ENCODE measurements at regions not wholly inside any gene's neighbourhood (a gene's known extent, or its start where the extent isn't known, plus 50 kb on each side); places are given as distances from the start of the nearest gene placed in this dataset.
"Not testable (repeated sequence)": the region's sequence is repeated elsewhere in the genome, so short reads cannot be mapped to it uniquely, and the experiment has no call there.

DNA sequence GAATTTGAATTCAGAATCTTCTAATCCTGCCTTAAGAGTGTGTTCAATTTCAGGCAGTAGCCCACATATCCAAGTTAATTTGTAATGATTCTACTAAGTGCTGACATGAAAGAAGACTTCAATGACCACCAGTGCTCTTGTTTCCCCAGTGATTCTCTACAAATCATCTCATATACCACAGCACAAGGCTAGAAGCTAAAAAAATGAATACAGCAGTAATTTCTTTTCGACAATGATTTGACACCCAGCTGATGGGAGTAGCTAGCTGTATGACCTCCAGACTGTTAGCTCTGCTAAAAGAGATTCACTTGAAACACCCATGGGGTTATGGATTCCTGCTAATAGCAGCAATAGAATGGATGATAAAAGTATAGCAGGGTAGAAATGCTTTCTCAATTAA is 217.0 kb upstream of the TMEFF2 start:
- DNase-seq (ENCODE audit: low read depth in 6 of 9, low spot score in 9 of 9) = no peak
- Histone ChIP-seq H3K9me3 (ENCODE audit: control insufficient read depth in 2 of 2, insufficient read depth in 1 of 2, low read length in 1 of 2) (peaks cover 1 to 12% of the 10 kb centered on the region in 2 donors), H3K36me3 (ENCODE audit: control insufficient read depth in 2 of 2, insufficient read depth in 2 of 2, low read length in 1 of 2) (no peaks in the 10 kb centered on the region), H3K27ac (ENCODE audit: low read depth in 1 of 2, low read length in 1 of 2) (no peak overlapping the region), H3K4me1 (ENCODE audit: control insufficient read depth in 2 of 2, insufficient read depth in 2 of 2, low read length in 2 of 2) (no peaks in the 10 kb centered on the region), H3K27me3 (ENCODE audit: control insufficient read depth in 2 of 2, insufficient read depth in 1 of 2, low read length in 1 of 2) (no peaks in the 10 kb centered on the region), H3K4me3 (ENCODE audit: low read length in 2 of 2) (no peak overlapping the region)
- whole genome bisulfite sequencing = 97% methylated on average over 1 of the region's 1 CpG

DNA sequence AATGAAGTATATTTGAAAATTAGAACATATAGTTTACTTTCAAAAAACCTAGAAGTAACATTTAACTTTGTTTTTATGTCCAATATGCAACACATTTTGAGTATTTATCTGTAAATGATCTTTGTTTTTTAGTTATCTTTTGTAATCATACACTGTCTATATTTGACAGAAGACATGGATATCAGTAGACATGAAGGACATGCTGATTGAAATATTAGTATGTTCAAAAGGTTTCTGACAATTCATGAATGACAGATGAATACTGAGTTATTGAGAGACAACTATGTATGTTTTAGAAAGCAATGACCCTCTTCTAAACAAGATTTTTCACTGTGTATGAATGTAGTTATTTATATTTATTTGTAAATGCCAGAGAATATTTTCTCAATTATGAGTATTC is 215.6 kb upstream of the TMEFF2 start:
- H3K36me3 ChIP-seq (ENCODE audit: control insufficient read depth in 2 of 2, insufficient read depth in 2 of 2, low read length in 1 of 2) = no peaks in the 10 kb centered on the region
- H3K27ac ChIP-seq (ENCODE audit: low read depth in 1 of 2, low read length in 1 of 2) = no peak overlapping the region
- peaks cover 1 to 12% of the 10 kb centered on the region in 2 donors for H3K9me3 ChIP-seq (ENCODE audit: control insufficient read depth in 2 of 2, insufficient read depth in 1 of 2, low read length in 1 of 2)
- DNase-seq (ENCODE audit: low read depth in 6 of 9, low spot score in 9 of 9) = no peak
- H3K4me3 ChIP-seq (ENCODE audit: low read length in 2 of 2) = no peak overlapping the region
- no peaks in the 10 kb centered on the region for H3K27me3 ChIP-seq (ENCODE audit: control insufficient read depth in 2 of 2, insufficient read depth in 1 of 2, low read length in 1 of 2)
- no peaks in the 10 kb centered on the region for H3K4me1 ChIP-seq (ENCODE audit: control insufficient read depth in 2 of 2, insufficient read depth in 2 of 2, low read length in 2 of 2)

DNA sequence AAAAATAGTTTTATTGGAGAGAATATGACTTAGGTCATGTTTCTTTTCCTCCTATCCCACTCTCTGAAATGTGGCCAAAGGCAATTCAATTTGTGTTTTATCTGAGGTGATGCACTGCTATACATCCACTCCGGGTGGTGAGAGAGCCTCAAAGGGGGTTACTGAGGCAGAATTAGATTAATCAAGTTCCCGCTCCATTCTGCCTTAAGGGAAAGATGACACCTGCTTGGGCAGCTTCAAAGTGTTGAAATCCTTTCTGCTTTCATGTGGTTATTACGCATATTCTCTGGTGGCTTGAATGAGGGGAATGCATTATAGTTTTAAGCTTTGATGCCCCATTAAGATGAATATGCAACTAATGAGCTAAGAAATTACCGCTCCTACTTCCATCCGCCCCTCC is 213.0 kb upstream of the TMEFF2 start:
- Histone ChIP-seq H3K4me3 (ENCODE audit: low read length in 2 of 2) (no peak overlapping the region), H3K36me3 (ENCODE audit: control insufficient read depth in 2 of 2, insufficient read depth in 2 of 2, low read length in 1 of 2) (no peaks in the 10 kb centered on the region), H3K9me3 (ENCODE audit: control insufficient read depth in 2 of 2, insufficient read depth in 1 of 2, low read length in 1 of 2) (no peaks in the 10 kb centered on the region), H3K4me1 (ENCODE audit: control insufficient read depth in 2 of 2, insufficient read depth in 2 of 2, low read length in 2 of 2) (no peaks in the 10 kb centered on the region), H3K27me3 (ENCODE audit: control insufficient read depth in 2 of 2, insufficient read depth in 1 of 2, low read length in 1 of 2) (no peaks in the 10 kb centered on the region), H3K27ac (ENCODE audit: low read depth in 1 of 2, low read length in 1 of 2) (no peak overlapping the region)
- DNase-seq (ENCODE audit: low read depth in 6 of 9, low spot score in 9 of 9) = no peak
- 88% methylated on average over 5 of the region's 5 CpGs for WGBS

DNA sequence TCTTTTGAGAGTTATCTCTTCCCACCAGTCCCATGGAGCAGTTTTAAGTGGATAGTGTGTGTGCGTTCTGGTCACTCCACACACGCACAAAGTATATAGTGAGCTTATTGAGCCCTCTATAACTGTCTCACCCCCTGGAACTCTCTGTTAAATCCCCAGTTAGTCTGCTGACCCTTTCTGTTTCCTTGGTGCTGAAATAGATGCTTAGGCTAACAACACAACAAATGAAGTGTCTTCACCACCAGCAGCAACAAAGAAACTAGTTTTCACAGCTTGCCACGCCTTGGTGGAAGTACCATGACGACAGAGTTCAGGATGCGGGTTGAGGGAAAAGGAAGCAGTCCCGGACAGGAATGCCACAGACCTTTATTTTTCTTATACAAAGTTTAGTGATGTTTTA is 203.5 kb upstream of the TMEFF2 start:
- Histone ChIP-seq H3K36me3 (ENCODE audit: control insufficient read depth in 2 of 2, insufficient read depth in 2 of 2, low read length in 1 of 2) (no peaks in the 10 kb centered on the region), H3K27ac (ENCODE audit: low read depth in 1 of 2, low read length in 1 of 2) (no peak overlapping the region), H3K4me1 (ENCODE audit: control insufficient read depth in 2 of 2, insufficient read depth in 2 of 2, low read length in 2 of 2) (no peaks in the 10 kb centered on the region), H3K27me3 (ENCODE audit: control insufficient read depth in 2 of 2, insufficient read depth in 1 of 2, low read length in 1 of 2) (no peaks in the 10 kb centered on the region), H3K4me3 (ENCODE audit: low read length in 2 of 2) (no peak overlapping the region), H3K9me3 (ENCODE audit: control insufficient read depth in 2 of 2, insufficient read depth in 1 of 2, low read length in 1 of 2) (no peaks in the 10 kb centered on the region)
- 95% methylated on average over 6 of the region's 6 CpGs for WGBS
- DNase-seq (ENCODE audit: low read depth in 6 of 9, low spot score in 9 of 9) = no peak

- H3K27ac ChIP-seq (ENCODE audit: low read depth in 1 of 2, low read length in 1 of 2) = no peak overlapping the region
- WGBS = 96% methylated on average over 3 of the region's 3 CpGs
- H3K27me3 ChIP-seq (ENCODE audit: control insufficient read depth in 2 of 2, insufficient read depth in 1 of 2, low read length in 1 of 2) = no peaks in the 10 kb centered on the region
- H3K9me3 ChIP-seq (ENCODE audit: control insufficient read depth in 2 of 2, insufficient read depth in 1 of 2, low read length in 1 of 2) = no peaks in the 10 kb centered on the region
- H3K36me3 ChIP-seq (ENCODE audit: control insufficient read depth in 2 of 2, insufficient read depth in 2 of 2, low read length in 1 of 2) = no peaks in the 10 kb centered on the region
- no peak for DNase-seq (ENCODE audit: low read depth in 6 of 9, low spot score in 9 of 9)
- no peaks in the 10 kb centered on the region for H3K4me1 ChIP-seq (ENCODE audit: control insufficient read depth in 2 of 2, insufficient read depth in 2 of 2, low read length in 2 of 2)
- no peak overlapping the region for H3K4me3 ChIP-seq (ENCODE audit: low read length in 2 of 2)
These were observed 199.9 kb upstream of the TMEFF2 start for GRCh38 chr2:192394605-192395004.

DNA sequence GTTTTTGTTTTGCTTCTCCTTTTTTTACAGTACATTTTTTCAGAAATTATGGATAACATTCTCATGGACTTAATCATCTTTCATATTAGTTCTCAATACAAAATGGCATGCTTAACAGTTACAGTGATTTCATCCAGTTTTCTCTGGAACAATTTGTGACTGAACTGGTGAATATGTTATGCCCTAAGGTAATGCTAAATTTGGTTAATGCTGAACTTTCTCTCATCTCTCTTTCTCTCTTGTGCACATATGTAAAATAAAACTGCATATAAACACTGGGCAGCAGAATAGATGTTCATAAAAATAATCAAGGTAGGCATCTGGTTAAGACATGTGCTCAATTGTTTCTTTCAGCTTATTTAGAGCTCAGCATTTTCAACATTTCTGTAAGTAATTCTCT is 196.3 kb upstream of the TMEFF2 start:
- no peaks in the 10 kb centered on the region for H3K36me3 ChIP-seq (ENCODE audit: control insufficient read depth in 2 of 2, insufficient read depth in 2 of 2, low read length in 1 of 2)
- no peaks in the 10 kb centered on the region for H3K27me3 ChIP-seq (ENCODE audit: control insufficient read depth in 2 of 2, insufficient read depth in 1 of 2, low read length in 1 of 2)
- no peak for DNase-seq (ENCODE audit: low read depth in 6 of 9, low spot score in 9 of 9)
- no peak overlapping the region for H3K4me3 ChIP-seq (ENCODE audit: low read length in 2 of 2)
- no peaks in the 10 kb centered on the region for H3K9me3 ChIP-seq (ENCODE audit: control insufficient read depth in 2 of 2, insufficient read depth in 1 of 2, low read length in 1 of 2)
- H3K4me1 ChIP-seq (ENCODE audit: control insufficient read depth in 2 of 2, insufficient read depth in 2 of 2, low read length in 2 of 2) = no peaks in the 10 kb centered on the region
- H3K27ac ChIP-seq (ENCODE audit: low read depth in 1 of 2, low read length in 1 of 2) = no peak overlapping the region

GRCh38 chr2:192390401-192390800 is 195.7 kb upstream of the TMEFF2 start:
- no peak overlapping the region for H3K4me3 ChIP-seq (ENCODE audit: low read length in 2 of 2)
- H3K9me3 ChIP-seq (ENCODE audit: control insufficient read depth in 2 of 2, insufficient read depth in 1 of 2, low read length in 1 of 2) = no peaks in the 10 kb centered on the region
- no peaks in the 10 kb centered on the region for H3K27me3 ChIP-seq (ENCODE audit: control insufficient read depth in 2 of 2, insufficient read depth in 1 of 2, low read length in 1 of 2)
- no peak for DNase-seq (ENCODE audit: low read depth in 6 of 9, low spot score in 9 of 9)
- H3K27ac ChIP-seq (ENCODE audit: low read depth in 1 of 2, low read length in 1 of 2) = no peak overlapping the region
- no peaks in the 10 kb centered on the region for H3K4me1 ChIP-seq (ENCODE audit: control insufficient read depth in 2 of 2, insufficient read depth in 2 of 2, low read length in 2 of 2)
- no peaks in the 10 kb centered on the region for H3K36me3 ChIP-seq (ENCODE audit: control insufficient read depth in 2 of 2, insufficient read depth in 2 of 2, low read length in 1 of 2)

GRCh38 chr2:192384191-192384590 is 189.5 kb upstream of the TMEFF2 start:
- not testable (repeated sequence) for H3K4me1 ChIP-seq (ENCODE audit: control insufficient read depth in 2 of 2, insufficient read depth in 2 of 2, low read length in 2 of 2); H3K27ac ChIP-seq (ENCODE audit: low read depth in 1 of 2, low read length in 1 of 2); H3K27me3 ChIP-seq (ENCODE audit: control insufficient read depth in 2 of 2, insufficient read depth in 1 of 2, low read length in 1 of 2); H3K4me3 ChIP-seq (ENCODE audit: low read length in 2 of 2); H3K9me3 ChIP-seq (ENCODE audit: control insufficient read depth in 2 of 2, insufficient read depth in 1 of 2, low read length in 1 of 2); DNase-seq (ENCODE audit: low read depth in 6 of 9, low spot score in 9 of 9); H3K36me3 ChIP-seq (ENCODE audit: control insufficient read depth in 2 of 2, insufficient read depth in 2 of 2, low read length in 1 of 2)
- 88% methylated on average over 1 of the region's 1 CpG for WGBS

GRCh38 chr2:192381082-192381481 is 186.3 kb upstream of the TMEFF2 start:
- DNase-seq (ENCODE audit: low read depth in 6 of 9, low spot score in 9 of 9) = no peak
- Histone ChIP-seq H3K4me3 (ENCODE audit: low read length in 2 of 2) (no peak overlapping the region), H3K9me3 (ENCODE audit: control insufficient read depth in 2 of 2, insufficient read depth in 1 of 2, low read length in 1 of 2) (no peaks in the 10 kb centered on the region), H3K4me1 (ENCODE audit: control insufficient read depth in 2 of 2, insufficient read depth in 2 of 2, low read length in 2 of 2) (no peaks in the 10 kb centered on the region), H3K36me3 (ENCODE audit: control insufficient read depth in 2 of 2, insufficient read depth in 2 of 2, low read length in 1 of 2) (no peaks in the 10 kb centered on the region), H3K27ac (ENCODE audit: low read depth in 1 of 2, low read length in 1 of 2) (no peak overlapping the region), H3K27me3 (ENCODE audit: control insufficient read depth in 2 of 2, insufficient read depth in 1 of 2, low read length in 1 of 2) (no peaks in the 10 kb centered on the region)
- WGBS = 92% methylated on average over 1 of the region's 1 CpG

DNA sequence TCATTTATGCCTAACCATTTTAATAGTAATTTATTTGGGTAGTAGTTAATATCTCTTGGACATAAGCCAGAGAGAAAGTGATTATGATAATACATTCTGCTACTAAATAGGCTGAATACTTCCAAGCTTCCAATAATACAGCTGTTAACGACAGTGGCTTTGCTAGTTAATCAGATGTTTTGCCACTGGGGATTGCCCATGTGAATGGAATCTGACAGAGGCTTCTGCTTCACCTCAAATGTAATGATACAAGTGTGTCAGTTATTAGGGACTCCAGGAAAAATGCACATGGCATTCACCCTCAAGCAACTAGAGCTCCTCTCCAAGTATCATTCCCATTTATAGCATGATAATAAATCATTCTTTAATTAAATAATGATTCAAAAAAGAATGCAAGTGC is 185.0 kb upstream of the TMEFF2 start:
- Histone ChIP-seq H3K36me3 (ENCODE audit: control insufficient read depth in 2 of 2, insufficient read depth in 2 of 2, low read length in 1 of 2) (no peaks in the 10 kb centered on the region), H3K27ac (ENCODE audit: low read depth in 1 of 2, low read length in 1 of 2) (no peak overlapping the region), H3K9me3 (ENCODE audit: control insufficient read depth in 2 of 2, insufficient read depth in 1 of 2, low read length in 1 of 2) (no peaks in the 10 kb centered on the region), H3K27me3 (ENCODE audit: control insufficient read depth in 2 of 2, insufficient read depth in 1 of 2, low read length in 1 of 2) (no peaks in the 10 kb centered on the region), H3K4me3 (ENCODE audit: low read length in 2 of 2) (no peak overlapping the region), H3K4me1 (ENCODE audit: control insufficient read depth in 2 of 2, insufficient read depth in 2 of 2, low read length in 2 of 2) (no peaks in the 10 kb centered on the region)
- 92% methylated on average over 1 of the region's 1 CpG for WGBS
- DNase-seq (ENCODE audit: low read depth in 6 of 9, low spot score in 9 of 9) = no peak

Data from thymus (tissue), 11 donors.